GM12873 (cell line): ENCODE measurements at regions not wholly inside any gene's neighbourhood (a gene's known extent, or its start where the extent isn't known, plus 50 kb on each side); places are given as distances from the start of the nearest gene placed in this dataset.

Source experiments
- TF ChIP-seq, protein P1 (sequence below): IDR thresholded peaks from 2 replicates; pipeline ENCODE4 v1.5.1; 2012; ENCODE audit warnings: low read depth, mild to moderate bottlenecking, moderate library complexity, low read length, control low read depth; ENCODE audit not compliant: insufficient read depth; ENCODE audit errors: missing control alignments

DNA sequence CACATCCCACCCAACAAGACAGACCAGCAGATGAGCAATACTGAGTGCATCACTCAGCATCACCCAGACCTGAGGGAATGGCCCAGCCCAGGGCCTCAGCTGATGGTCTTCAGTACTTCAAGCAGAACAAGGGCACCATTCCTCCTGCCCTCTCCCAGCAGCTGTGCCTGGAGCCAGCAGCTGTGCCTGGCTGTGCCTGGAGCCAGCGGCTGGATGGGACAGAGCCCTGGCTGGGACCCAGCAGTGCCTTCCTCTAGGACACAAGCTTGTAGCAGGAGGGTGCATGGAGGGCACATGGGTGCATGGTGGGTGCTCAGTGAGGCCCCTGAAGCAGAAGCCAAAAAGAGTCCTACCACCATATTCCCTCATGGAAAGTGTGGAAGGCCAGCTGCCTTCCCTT lies 583.8 kb downstream of the NPHP4 start:
- TF ChIP-seq, protein P1, sequence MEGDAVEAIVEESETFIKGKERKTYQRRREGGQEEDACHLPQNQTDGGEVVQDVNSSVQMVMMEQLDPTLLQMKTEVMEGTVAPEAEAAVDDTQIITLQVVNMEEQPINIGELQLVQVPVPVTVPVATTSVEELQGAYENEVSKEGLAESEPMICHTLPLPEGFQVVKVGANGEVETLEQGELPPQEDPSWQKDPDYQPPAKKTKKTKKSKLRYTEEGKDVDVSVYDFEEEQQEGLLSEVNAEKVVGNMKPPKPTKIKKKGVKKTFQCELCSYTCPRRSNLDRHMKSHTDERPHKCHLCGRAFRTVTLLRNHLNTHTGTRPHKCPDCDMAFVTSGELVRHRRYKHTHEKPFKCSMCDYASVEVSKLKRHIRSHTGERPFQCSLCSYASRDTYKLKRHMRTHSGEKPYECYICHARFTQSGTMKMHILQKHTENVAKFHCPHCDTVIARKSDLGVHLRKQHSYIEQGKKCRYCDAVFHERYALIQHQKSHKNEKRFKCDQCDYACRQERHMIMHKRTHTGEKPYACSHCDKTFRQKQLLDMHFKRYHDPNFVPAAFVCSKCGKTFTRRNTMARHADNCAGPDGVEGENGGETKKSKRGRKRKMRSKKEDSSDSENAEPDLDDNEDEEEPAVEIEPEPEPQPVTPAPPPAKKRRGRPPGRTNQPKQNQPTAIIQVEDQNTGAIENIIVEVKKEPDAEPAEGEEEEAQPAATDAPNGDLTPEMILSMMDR, result no peak

DNA sequence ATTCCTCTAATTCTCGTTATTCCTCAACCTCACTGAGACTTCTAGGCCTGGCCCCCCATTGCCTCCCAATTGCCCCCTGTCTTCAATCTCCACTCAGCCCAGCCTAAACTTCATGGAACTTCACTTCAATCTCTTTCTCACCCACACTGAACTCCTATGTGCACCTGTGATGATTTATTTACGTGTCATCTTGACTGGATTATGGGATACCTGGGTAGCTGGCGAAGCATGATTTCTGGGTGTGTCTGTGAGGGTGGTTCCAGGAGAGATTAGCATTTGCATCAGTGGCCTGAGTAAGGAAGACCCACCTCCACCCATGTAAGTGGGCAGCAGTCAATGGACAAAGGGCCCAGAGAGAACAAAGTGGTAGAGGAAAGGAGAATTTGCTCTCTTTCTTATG lies 587.0 kb downstream of the NPHP4 start:
- TF ChIP-seq, protein P1, result no peak

DNA sequence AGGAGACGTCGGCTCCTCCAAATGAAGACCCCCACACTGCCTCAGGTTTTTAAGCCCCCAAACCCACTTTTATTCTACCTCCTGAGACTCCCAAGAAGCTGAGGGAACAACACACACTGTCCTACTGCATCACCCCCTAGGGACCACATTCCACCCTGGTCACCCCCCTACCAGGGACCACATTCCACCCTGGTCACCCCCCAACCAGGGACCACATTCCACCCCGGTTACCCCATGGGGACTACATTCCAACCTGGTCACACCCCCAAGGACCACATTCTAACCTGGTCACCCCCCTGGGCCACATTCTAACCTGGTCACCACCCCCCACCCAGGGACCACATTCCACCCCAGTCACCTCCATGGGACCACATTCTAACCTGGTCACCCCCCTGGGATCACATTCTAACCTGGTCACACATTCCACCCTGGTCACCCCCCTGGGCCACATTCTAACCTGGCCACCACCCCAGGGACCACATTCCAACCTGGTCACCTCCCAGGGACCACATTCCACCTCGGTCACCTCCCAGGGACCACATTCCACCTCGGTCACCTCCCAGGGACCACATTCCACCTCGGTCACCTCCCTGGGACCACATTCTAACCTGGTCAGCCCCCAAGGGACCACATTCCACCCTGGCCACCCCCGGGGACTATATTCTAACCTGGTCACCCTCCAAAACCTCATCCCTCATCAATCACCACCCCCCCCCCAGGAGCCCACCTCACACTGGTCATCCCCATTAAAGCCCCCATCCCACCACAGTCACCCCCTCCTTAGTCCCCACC lies 587.6 kb downstream of the NPHP4 start:
- TF ChIP-seq, protein P1, result no peak

DNA sequence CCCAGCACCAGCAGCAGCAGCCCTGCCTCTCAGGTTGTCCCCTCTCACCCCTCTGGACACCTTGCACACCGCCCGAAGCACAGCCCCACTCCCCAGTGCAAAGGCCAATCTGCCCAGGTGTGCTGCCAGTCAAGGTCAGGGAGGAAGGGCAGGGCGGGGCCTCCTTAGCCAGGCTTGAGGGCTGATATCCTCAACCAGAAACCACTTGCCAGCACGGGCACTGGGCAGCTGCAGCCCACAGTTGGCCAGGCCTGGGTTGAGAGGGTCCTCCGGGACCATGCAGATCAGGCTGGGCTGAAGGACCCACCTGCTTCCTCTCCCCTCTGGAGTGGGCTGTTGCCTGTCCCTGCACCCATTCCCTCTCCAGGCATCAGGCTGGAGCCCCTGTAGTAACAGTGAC lies 588.3 kb downstream of the NPHP4 start:
- TF ChIP-seq, protein P1, result no peak

DNA sequence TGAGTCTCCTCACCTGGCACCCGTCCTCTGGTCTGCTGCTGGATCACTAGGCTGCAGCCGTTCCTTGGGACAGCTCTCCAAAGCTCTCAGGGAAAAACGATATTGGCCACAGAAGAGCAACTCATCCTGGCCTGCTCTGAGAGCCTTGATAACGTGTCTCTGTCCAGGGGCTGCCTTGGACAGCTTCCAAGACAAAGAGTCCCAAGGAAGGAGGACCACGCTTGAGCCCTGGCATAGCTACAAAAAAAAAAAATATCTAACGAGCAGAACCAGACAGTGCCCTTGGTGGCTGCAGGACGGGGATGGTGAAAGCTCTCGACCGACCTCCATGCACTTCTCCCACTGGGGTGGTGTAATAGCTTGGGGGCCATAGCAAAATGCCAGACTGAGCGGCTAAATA lies 589.6 kb downstream of the NPHP4 start:
- TF ChIP-seq, protein P1, result no peak

DNA sequence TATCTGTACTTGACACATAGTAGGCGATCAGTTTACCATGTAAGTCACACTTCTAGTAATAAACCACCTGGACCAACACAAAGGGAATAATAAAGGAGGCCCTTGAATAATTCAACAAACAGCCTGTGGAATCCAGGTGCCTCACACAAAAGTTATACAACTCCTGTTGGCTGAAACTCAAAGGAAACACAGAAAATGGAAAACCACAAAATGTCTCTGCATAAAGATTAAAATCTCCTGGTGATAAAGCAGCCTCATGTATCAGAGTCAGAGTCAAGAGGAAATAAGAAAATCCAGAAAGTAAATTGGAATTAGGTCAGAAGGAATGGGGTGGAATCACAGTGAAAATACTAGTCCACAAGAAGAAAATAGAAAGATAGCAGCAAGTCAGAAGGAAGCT lies 592.5 kb downstream of the NPHP4 start:
- TF ChIP-seq, protein P1, result no peak

DNA sequence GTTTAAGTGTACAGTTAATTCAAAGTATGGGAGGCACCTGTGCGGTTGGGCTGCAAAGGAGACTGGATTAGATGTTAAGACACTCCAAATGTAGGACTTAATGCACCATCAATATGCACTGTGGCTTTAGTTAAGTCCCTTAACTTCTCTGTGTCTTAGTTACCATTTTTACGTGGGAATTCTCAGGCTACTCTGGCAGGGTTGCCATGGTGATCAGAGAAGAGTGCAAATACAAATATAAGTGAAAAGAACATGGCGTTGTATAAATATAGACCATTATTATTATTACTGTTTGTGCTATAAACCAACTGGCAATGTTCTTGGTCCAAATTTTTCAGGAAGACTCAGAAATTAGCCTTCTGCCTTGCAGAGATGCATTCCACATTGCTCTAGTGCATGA lies 595.6 kb downstream of the NPHP4 start:
- TF ChIP-seq, protein P1, result no peak

DNA sequence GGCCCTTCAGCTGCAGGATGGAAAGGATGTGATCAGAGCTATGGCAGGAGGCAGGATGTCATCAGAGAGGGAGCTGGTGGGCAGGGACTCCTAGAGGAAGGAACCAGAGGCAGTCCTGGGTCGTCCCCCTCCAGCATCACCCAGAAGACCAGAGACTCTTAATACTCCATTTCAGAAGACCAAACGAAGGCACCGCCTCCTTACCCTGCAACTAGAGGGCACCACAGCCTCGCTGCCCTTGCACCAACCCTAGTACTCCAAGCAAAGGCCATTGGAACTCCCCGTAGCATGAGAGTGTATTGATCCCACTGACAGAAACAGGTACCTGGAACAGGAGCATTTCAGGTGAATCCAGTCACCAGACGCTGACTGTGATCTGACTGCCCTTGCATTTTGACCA lies 598.1 kb downstream of the NPHP4 start:
- TF ChIP-seq, protein P1, result no peak
